ENCODE measurements at regions not wholly inside any gene's neighbourhood (a gene's known extent, or its start where the extent isn't known, plus 50 kb on each side); places are given as distances from the start of the nearest gene placed in this dataset.

GRCh38 chr3:23646184-23646920 is 159.4 kb upstream of the UBE2E1 start:
- Mint-ChIP-seq H3K36me3 (ENCODE audit: low read depth) (no peaks in the 10 kb centered on the region), H3K27me3 (ENCODE audit: insufficient read depth) (no peaks in the 10 kb centered on the region), H3K27ac (peak overlapping the region; percentile 48), H3K4me3 (no peak overlapping the region), H3K9me3 (no peaks in the 10 kb centered on the region), H3K4me1 (peaks cover 2% of the 10 kb centered on the region)
- Histone ChIP-seq H3K4me3 (ENCODE audit: low read length) (no peak overlapping the region), H3K9me3 (ENCODE audit: control insufficient read depth, low read length) (no peaks in the 10 kb centered on the region), H3K27me3 (ENCODE audit: control insufficient read depth, insufficient read depth, low read length, poor library complexity, severe bottlenecking) (no peaks in the 10 kb centered on the region), H3K4me1 (ENCODE audit: control insufficient read depth, insufficient read depth, low read length) (no peaks in the 10 kb centered on the region), H3K9ac (ENCODE audit: extremely low read depth, low read length, poor library complexity, severe bottlenecking) (no peak overlapping the region), H3K27ac (ENCODE audit: low read depth, low read length) (no peak overlapping the region), H3K36me3 (ENCODE audit: control insufficient read depth, insufficient read depth, low read length) (no peaks in the 10 kb centered on the region)
- no peak for DNase-seq
- TF ChIP-seq, protein P1, sequence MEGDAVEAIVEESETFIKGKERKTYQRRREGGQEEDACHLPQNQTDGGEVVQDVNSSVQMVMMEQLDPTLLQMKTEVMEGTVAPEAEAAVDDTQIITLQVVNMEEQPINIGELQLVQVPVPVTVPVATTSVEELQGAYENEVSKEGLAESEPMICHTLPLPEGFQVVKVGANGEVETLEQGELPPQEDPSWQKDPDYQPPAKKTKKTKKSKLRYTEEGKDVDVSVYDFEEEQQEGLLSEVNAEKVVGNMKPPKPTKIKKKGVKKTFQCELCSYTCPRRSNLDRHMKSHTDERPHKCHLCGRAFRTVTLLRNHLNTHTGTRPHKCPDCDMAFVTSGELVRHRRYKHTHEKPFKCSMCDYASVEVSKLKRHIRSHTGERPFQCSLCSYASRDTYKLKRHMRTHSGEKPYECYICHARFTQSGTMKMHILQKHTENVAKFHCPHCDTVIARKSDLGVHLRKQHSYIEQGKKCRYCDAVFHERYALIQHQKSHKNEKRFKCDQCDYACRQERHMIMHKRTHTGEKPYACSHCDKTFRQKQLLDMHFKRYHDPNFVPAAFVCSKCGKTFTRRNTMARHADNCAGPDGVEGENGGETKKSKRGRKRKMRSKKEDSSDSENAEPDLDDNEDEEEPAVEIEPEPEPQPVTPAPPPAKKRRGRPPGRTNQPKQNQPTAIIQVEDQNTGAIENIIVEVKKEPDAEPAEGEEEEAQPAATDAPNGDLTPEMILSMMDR (conservative IDR thresholded peaks at IDR 0.05): no peak
- WGBS, 2 experiments (ENCODE audit: insufficient coverage in 1 of 2, insufficient read length in 1 of 2): 63 to 67% methylated on average over 5 to 7 of the region's 8 CpGs

DNA sequence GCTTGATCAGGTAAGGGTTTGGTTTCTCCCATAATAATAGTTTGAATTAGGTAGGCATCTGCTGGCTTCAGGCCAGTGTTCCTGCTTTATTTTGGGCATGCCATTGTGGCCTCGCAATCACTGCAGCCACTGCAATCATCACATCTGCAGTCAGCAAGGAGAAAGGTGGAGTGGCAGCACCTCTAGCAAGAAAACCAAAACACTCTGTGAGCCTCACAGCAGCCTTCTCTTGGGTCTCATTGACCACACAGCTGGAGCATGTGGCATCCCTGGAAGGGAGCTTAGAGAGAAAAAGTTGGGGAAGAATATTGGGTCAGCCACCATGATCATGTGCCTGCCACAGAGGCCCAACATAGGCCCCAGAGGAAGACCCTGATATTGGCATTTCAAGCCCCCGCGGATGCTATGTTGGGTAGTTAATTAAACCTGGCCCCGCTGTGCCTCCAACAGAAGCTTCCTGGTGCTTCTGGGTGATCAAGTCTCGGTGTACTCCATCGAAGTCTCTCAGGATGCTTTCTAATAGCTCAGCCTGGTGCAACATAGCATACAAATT is 158.0 kb upstream of the UBE2E1 start:
- Histone ChIP-seq H3K4me3 (ENCODE audit: low read length) (no peak overlapping the region), H3K27me3 (ENCODE audit: control insufficient read depth, insufficient read depth, low read length, poor library complexity, severe bottlenecking) (no peaks in the 10 kb centered on the region), H3K4me1 (ENCODE audit: control insufficient read depth, insufficient read depth, low read length) (no peaks in the 10 kb centered on the region), H3K27ac (ENCODE audit: low read depth, low read length) (no peak overlapping the region), H3K36me3 (ENCODE audit: control insufficient read depth, insufficient read depth, low read length) (no peaks in the 10 kb centered on the region), H3K9me3 (ENCODE audit: control insufficient read depth, low read length) (no peaks in the 10 kb centered on the region), H3K9ac (ENCODE audit: extremely low read depth, low read length, poor library complexity, severe bottlenecking) (no peak overlapping the region)
- H3K4me1 Mint-ChIP-seq: peaks cover 2% of the 10 kb centered on the region
- peaks cover 4% of the 10 kb centered on the region for H3K9me3 Mint-ChIP-seq
- no peaks in the 10 kb centered on the region for H3K27me3 Mint-ChIP-seq (ENCODE audit: insufficient read depth)
- H3K4me3 Mint-ChIP-seq: no peak overlapping the region
- no peak overlapping the region for H3K27ac Mint-ChIP-seq
- TF ChIP-seq, protein P1 (conservative IDR thresholded peaks at IDR 0.05): no peak
- 95 to 100% methylated on average over 4 to 6 of the region's 6 CpGs for WGBS, 2 experiments (ENCODE audit: insufficient coverage in 1 of 2, insufficient read length in 1 of 2)
- no peak for DNase-seq
- no peaks in the 10 kb centered on the region for H3K36me3 Mint-ChIP-seq (ENCODE audit: low read depth)

DNA sequence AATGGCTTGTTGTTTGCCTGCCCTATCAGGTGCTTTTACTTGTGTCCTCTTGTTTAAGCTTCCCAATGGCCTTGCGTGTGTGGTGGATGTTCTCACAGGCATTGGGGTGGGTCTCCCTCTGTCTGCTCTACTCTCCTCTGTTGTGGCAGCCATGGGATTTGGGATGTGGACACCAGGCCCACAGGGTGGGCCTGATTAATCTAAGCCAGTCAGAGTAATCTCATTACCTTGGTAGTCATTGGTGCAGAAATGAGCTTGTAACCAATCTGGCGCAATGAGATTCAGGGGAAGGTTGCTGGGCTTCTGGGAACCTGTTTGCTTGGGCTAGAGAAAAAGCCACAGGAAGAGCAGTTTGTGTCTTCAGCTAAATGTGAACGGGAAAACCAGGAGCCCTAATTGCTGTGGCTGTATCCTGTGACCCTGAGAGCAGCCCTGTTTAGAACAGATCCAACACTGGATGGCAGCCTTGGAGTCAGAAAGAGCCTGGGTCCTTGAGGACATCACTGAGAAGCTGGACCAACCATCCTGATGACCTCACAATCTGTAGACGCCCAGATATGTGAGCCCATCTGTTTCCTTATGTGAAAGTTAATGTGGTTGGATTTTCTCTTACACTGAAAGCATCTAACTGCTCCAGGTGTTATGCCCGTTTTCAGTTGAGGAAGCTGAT is 157.3 kb upstream of the UBE2E1 start:
- Histone ChIP-seq H3K9ac (ENCODE audit: extremely low read depth, low read length, poor library complexity, severe bottlenecking) (no peak overlapping the region), H3K4me1 (ENCODE audit: control insufficient read depth, insufficient read depth, low read length) (no peaks in the 10 kb centered on the region), H3K9me3 (ENCODE audit: control insufficient read depth, low read length) (no peaks in the 10 kb centered on the region), H3K27ac (ENCODE audit: low read depth, low read length) (no peak overlapping the region), H3K4me3 (ENCODE audit: low read length) (no peak overlapping the region), H3K27me3 (ENCODE audit: control insufficient read depth, insufficient read depth, low read length, poor library complexity, severe bottlenecking) (no peaks in the 10 kb centered on the region), H3K36me3 (ENCODE audit: control insufficient read depth, insufficient read depth, low read length) (no peaks in the 10 kb centered on the region)
- Mint-ChIP-seq H3K27ac (no peak overlapping the region), H3K27me3 (ENCODE audit: insufficient read depth) (no peaks in the 10 kb centered on the region), H3K4me3 (no peak overlapping the region), H3K9me3 (peaks cover 5% of the 10 kb centered on the region), H3K4me1 (peaks cover 2% of the 10 kb centered on the region), H3K36me3 (ENCODE audit: low read depth) (no peaks in the 10 kb centered on the region)
- TF ChIP-seq, protein P1 (conservative IDR thresholded peaks at IDR 0.05): peak; percentile 31
- WGBS, 2 experiments (ENCODE audit: insufficient coverage in 1 of 2, insufficient read length in 1 of 2): 87 to 91% methylated on average over 3 to 5 of the region's 5 CpGs
- no peak for DNase-seq
